Hepatocyte (in vitro differentiated cells): ENCODE measurements at regions not wholly inside any gene's neighbourhood (a gene's known extent, or its start where the extent isn't known, plus 50 kb on each side); places are given as distances from the start of the nearest gene placed in this dataset.

ENCODE experiments used
- DNase-seq: peaks from one replicate; pipeline ENCODE4 v3.0.0-alpha.2; 2016; ENCODE audit warnings: low spot score
- H2AFZ ChIP-seq: fragments of 200-600 bp; sonication (generic); 2 replicates; pipeline ENCODE4 v1.6.0; 2016; ENCODE audit warnings: antibody characterized with exemption, mild to moderate bottlenecking
- H3K27ac ChIP-seq: fragments of 200-600 bp; sonication (generic); 2 replicates; pipeline ENCODE4 v1.5.1; 2016; ENCODE audit warnings: mild to moderate bottlenecking
- H3K27me3 ChIP-seq: fragments of 200-600 bp; sonication (generic); 2 replicates; pipeline ENCODE4 v1.6.1; 2016
- H3K36me3 ChIP-seq: fragments of 200-600 bp; sonication (generic); replicated peaks from 2 replicates; pipeline ENCODE4 v1.5.1; 2016; ENCODE audit warnings: low read depth; ENCODE audit not compliant: insufficient read depth
- H3K4me1 ChIP-seq: fragments of 200-600 bp; sonication (generic); 2 replicates; pipeline ENCODE4 v1.5.1; 2016; ENCODE audit warnings: mild to moderate bottlenecking, moderate library complexity; ENCODE audit not compliant: insufficient read depth
- H3K4me2 ChIP-seq: fragments of 200-600 bp; sonication (generic); 2 replicates; pipeline ENCODE4 v1.6.0; 2016
- H3K4me3 ChIP-seq: fragments of 200-600 bp; sonication (generic); 2 replicates; pipeline ENCODE4 v1.5.1; 2016; ENCODE audit warnings: mild to moderate bottlenecking
- H3K79me2 ChIP-seq: fragments of 200-600 bp; sonication (generic); 2 replicates; pipeline ENCODE4 v1.6.0; 2017; ENCODE audit warnings: mild to moderate bottlenecking
- H3K9me2 ChIP-seq: fragments of 200-600 bp; sonication (generic); replicated peaks from 2 replicates; pipeline ENCODE4 v1.6.0; 2017; ENCODE audit warnings: mild to moderate bottlenecking; ENCODE audit not compliant: insufficient read depth
- H3K9me3 ChIP-seq: fragments of 200-600 bp; sonication (generic); 2 replicates; pipeline ENCODE4 v1.5.1; 2016; ENCODE audit warnings: low read depth, mild to moderate bottlenecking
- H4K20me1 ChIP-seq: fragments of 200-600 bp; sonication (generic); 2 replicates; pipeline ENCODE4 v1.6.0; 2016; ENCODE audit warnings: mild to moderate bottlenecking; ENCODE audit not compliant: insufficient read depth, poor library complexity, severe bottlenecking
- EZH2 ChIP-seq: fragments of 200-600 bp; sonication (generic); IDR thresholded peaks from 2 replicates; pipeline ENCODE4 v1.6.1; 2016; ENCODE audit warnings: antibody characterized with exemption, mild to moderate bottlenecking, borderline replicate concordance
- EZH2phosphoT487 ChIP-seq: fragments of 200-600 bp; sonication (generic); IDR thresholded peaks from one replicate; pipeline ENCODE4 v1.6.1; 2018; ENCODE audit warnings: antibody characterized with exemption, mild to moderate bottlenecking, low read depth, moderate library complexity; ENCODE audit not compliant: unreplicated experiment, severe bottlenecking
- WGBS: methylation state at CpG from one replicate; pipeline ENCODE4 v1.1.6; 2016; ENCODE audit warnings: low lambda C conversion rate; ENCODE audit errors: missing lambda C conversion rate; 5-methylcytosine and 5-hydroxymethylcytosine counted together
- TF ChIP-seq, protein P1 (sequence below): fragments of 200-600 bp; sonication (generic); IDR thresholded peaks from 2 replicates; pipeline ENCODE4 v1.5.1; 2016; ENCODE audit warnings: antibody characterized with exemption, mild to moderate bottlenecking; ENCODE audit not compliant: poor library complexity

GRCh38 chr15:77856705-77857346 lies 220.7 kb downstream of the TBC1D2B start:
- no peak for DNase-seq
- Histone ChIP-seq H3K79me2 (no peaks in the 10 kb centered on the region), H3K4me1 (peaks cover 4% of the 10 kb centered on the region), H3K27me3 (no peaks in the 10 kb centered on the region), H3K4me2 (no peak overlapping the region), H4K20me1 (no peaks in the 10 kb centered on the region), H3K36me3 (no peaks in the 10 kb centered on the region), H3K4me3 (no peak overlapping the region), H3K27ac (no peak overlapping the region), H3K9me2 (no peaks in the 10 kb centered on the region), H3K9me3 (no peaks in the 10 kb centered on the region), H2AFZ (no peak overlapping the region)
- TF ChIP-seq, protein P1, sequence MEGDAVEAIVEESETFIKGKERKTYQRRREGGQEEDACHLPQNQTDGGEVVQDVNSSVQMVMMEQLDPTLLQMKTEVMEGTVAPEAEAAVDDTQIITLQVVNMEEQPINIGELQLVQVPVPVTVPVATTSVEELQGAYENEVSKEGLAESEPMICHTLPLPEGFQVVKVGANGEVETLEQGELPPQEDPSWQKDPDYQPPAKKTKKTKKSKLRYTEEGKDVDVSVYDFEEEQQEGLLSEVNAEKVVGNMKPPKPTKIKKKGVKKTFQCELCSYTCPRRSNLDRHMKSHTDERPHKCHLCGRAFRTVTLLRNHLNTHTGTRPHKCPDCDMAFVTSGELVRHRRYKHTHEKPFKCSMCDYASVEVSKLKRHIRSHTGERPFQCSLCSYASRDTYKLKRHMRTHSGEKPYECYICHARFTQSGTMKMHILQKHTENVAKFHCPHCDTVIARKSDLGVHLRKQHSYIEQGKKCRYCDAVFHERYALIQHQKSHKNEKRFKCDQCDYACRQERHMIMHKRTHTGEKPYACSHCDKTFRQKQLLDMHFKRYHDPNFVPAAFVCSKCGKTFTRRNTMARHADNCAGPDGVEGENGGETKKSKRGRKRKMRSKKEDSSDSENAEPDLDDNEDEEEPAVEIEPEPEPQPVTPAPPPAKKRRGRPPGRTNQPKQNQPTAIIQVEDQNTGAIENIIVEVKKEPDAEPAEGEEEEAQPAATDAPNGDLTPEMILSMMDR = no peak
- TF ChIP-seq EZH2phosphoT487 = no peak
- TF ChIP-seq EZH2 = no peak
- 55% methylated on average over 1 of the region's 1 CpG for WGBS

DNA sequence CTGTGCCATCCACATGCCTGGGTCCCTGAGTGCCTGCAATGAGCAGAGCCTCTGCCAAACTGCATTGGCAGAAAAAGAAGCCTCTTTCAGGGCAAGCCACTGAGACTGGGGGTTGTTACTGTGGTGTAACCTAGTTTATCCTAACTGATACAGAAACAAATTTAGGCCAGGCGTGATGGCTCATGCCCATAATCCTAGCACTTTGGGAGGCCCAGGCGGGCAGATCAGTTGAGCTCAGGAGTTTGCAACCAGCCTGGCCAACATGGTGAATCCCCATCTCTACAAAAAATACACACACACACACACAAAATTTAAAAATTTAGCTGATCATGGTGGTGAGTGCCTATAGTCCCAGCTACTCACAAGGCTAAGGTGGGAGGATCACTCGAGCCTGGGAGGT lies 221.6 kb downstream of the TBC1D2B start:
- Histone ChIP-seq H3K9me2 (no peaks in the 10 kb centered on the region), H4K20me1 (no peaks in the 10 kb centered on the region), H3K4me2 (no peak overlapping the region), H3K79me2 (no peaks in the 10 kb centered on the region), H3K27ac (no peak overlapping the region), H3K9me3 (no peaks in the 10 kb centered on the region), H3K27me3 (no peaks in the 10 kb centered on the region), H3K4me3 (no peak overlapping the region), H2AFZ (no peak overlapping the region), H3K4me1 (peaks cover 10% of the 10 kb centered on the region), H3K36me3 (no peaks in the 10 kb centered on the region)
- WGBS = 90% methylated on average over 3 of the region's 3 CpGs
- TF ChIP-seq EZH2 (no peak), EZH2phosphoT487 (no peak)
- TF ChIP-seq, protein P1 = no peak
- no peak for DNase-seq

- no peak overlapping the region for H3K27ac ChIP-seq
- no peaks in the 10 kb centered on the region for H3K27me3 ChIP-seq
- no peak for DNase-seq
- H2AFZ ChIP-seq = no peak overlapping the region
- no peak for TF ChIP-seq EZH2
- TF ChIP-seq EZH2phosphoT487 = no peak
- TF ChIP-seq, protein P1 = no peak
- H3K4me1 ChIP-seq = peaks cover 10% of the 10 kb centered on the region
- H3K4me2 ChIP-seq = no peak overlapping the region
- no peaks in the 10 kb centered on the region for H3K79me2 ChIP-seq
- H3K4me3 ChIP-seq = no peak overlapping the region
- no peaks in the 10 kb centered on the region for H4K20me1 ChIP-seq
- no peaks in the 10 kb centered on the region for H3K36me3 ChIP-seq
- H3K9me3 ChIP-seq = no peaks in the 10 kb centered on the region
- H3K9me2 ChIP-seq = no peaks in the 10 kb centered on the region
Observed at GRCh38 chr15:77854980-77855379, 222.3 kb upstream of the LINGO1 start.
